Fibroblast of skin of scalp (primary cell): ENCODE measurements at regions not wholly inside any gene's neighbourhood (a gene's known extent, or its start where the extent isn't known, plus 50 kb on each side); places are given as distances from the start of the nearest gene placed in this dataset.
A peak's percentile ranks its signal among the peaks of the same experiment; 100 is the strongest.

Experiments used
- DNase-seq: peaks from one replicate; pipeline ENCODE4 v3.0.0-alpha.2; 2013

GRCh38 chr13:62321139-62321538, 905.5 kb upstream of the PCDH20 start:
- DNase-seq = no peak

DNA sequence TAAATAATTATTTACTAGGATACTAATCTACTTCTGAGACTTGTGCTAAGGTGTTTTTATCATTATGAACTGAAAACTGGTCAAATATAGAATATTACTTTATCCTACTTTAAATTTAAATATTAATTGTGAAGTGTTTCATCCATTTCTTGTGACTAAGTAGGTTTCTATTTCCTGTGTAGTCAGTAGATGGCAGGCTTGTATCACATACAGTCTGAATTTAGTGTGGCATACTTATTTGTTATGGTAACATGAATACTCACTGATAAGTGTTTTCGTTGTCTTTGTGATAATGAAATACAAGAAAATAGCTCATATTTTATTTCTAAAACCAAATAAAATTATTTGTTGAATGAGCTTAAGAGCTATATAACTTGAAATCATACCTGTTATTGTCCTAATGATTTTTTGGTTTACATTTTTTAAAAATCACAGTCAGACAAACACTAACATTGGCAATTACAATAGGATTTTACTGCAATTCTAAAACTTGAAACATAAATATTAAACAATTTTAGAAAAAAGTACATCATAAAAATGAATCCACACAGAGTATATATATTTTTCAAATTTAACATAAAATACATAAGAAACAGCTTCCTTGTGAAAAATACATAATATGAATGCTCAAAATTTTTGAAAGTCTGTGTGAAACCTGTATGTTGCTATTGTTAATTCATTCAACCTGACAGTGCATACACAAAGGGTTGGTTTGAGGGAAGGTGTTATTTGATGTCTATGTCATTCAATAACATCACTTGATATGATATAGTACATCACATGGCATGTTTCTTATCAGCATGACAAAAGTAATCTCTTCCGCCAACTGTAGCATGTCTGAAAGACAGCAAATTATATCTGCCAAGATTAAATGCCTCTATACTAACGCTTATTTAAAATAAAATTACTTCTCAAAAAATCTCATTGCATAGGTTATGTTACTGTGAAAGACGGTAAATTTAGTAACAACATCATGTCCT, 904.8 kb upstream of the PCDH20 start:
- DNase-seq = peak; percentile 43

- DNase-seq = no peak
These were observed 894.3 kb upstream of the PCDH20 start for GRCh38 chr13:62309904-62310303.

- DNase-seq = no peak
These were observed 890.1 kb upstream of the PCDH20 start for GRCh38 chr13:62305756-62306155.

DNA sequence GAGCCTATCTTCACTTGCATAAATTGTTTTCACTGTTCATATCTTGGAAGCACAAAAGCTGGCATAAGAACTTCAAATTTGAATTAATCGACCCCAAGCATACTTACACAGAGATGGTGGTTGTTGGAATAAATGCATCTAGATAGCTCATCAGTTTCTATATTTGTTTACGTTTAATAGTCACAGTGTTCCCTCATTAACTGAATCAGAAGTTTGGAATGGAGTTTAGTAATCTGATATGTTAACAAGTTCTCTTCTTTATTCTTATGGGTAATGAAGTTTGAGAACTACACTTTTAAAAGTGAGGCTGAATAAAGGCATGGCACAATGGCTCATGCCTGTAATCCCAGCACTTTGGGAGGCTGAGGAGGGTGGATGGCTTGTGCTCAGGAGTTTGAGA, 886.7 kb upstream of the PCDH20 start:
- no peak for DNase-seq

GRCh38 chr13:62299988-62300387, 884.3 kb upstream of the PCDH20 start:
- no peak for DNase-seq

DNA sequence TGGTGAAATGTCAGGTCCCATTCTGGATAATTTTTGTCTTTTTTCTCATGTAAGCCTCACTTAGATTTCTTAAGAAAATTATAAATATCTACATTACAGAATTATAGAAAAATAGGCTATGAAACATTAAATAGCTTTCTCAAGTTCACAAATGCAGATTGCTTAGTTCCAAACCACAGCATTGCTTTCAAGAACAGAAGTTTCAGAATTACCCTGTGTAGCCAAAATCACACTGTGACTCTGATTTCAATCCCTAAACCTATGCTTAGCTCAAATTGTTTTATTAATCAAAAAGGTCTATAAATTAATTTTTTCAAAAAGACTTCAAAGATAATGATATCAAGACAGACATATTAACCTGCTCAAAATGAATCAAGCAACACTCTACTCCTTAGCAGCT, 881.2 kb upstream of the PCDH20 start:
- no peak for DNase-seq

DNA sequence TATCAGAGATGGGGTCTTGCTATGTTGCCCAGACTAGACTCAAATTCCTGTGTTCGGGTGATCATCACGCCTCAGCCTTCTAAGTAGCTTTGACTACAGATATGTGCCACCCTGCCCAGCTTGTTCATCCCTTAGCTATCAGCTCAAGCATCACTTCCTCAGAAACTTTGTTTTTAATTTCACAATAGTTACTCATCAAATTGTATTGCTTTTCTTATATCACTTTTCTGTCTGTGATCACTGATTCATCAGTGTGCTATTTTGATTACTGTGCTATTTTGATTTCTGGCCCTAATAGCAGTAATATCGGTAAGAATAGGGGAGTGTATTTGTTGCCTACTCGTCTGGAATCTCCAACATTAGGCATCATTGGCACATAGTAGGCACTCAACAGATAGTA, 878.6 kb upstream of the PCDH20 start:
- peak; percentile 13 for DNase-seq

GRCh38 chr13:62292714-62293480, 877.2 kb upstream of the PCDH20 start:
- DNase-seq = no peak

GRCh38 chr13:62290542-62290941, 874.9 kb upstream of the PCDH20 start:
- DNase-seq = no peak

DNA sequence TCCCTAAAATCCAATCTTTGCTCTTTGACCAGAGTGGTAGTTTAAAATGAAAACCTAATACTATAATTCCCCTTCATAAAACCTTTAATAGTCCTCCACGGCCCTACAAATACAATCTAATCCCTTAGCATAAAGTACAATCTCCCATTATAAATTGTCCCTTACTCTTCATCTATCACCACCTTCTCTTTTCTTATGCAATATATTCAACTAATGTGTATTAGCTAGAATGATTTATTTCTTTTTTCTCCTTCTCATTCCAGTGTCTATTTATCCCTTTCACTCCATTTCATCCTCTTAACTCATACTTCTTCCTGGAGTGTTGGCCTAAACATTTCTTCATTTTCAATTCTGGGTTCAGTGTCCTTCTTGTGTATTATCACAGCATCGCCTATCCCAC, 872.1 kb upstream of the PCDH20 start:
- no peak for DNase-seq

DNA sequence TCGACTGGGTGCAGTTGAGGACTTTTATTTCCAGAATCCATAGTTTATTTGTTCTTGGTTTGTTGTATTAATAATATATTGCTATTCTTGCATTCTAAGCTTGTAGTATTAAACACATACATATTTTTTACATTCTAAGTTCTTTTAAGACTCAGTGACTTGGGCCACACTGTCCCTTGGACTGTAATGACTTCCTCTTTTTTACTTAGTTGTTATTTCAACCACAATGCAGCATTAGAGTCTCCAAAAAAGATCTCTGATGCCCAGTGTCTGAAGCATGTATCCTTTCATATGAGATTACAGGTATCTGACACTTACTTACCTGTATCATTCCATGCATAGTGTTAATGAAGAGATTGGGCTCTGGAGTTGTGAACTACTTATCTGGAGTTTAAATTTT, 864.9 kb upstream of the PCDH20 start:
- DNase-seq = no peak

DNA sequence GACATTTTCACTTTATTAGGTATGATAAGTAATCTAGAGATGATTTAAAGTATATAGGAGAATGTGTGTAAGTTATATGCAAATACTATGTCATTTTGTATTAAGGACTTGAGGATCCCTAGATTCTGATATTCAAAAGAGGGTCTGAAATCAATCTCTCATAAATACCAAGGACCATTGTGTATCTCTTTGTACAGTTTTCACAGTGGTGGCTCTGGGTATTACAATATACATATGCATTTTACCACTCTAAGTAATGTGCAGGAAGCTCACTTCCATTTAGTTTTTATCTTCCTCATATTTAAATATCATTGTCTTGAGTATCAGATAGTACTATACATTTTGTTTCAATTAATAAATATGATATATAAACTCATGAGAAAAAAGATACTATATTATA, 862.6 kb upstream of the PCDH20 start:
- no peak for DNase-seq

- no peak for DNase-seq
These were observed 836.1 kb upstream of the PCDH20 start for GRCh38 chr13:62251734-62252133.

DNA sequence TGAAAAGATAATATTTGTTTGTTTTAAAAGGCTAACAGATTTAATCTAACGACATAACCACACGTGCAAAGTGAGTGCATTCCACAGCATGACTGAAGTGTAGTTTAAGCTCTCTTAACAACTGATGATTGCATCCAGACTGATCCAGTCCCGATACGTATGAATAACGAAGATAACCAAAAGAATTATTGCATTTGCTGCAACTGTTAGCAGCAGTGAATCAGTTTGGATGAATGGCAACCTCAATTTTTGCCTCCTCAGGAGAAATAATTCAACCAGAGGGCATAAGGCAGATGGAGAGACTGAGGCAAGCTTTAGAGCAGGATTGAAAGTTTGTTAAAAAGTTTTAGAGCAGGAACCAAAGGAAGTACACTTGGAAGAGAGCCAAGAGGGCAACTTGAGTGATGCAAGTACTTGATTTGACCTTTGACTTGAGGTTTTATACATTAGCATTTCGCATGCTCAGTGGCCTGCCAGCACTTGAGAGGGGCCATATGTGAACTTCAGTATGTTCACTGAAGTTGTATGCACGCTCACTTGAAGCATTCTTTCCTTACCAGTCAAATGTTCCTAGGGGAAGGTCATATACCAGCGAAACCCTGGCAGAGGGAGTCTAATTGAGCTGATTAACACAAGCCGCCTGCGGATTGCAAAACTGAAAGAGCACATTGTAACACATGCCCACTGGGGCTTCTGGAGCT, 835.0 kb upstream of the PCDH20 start:
- DNase-seq = no peak

DNA sequence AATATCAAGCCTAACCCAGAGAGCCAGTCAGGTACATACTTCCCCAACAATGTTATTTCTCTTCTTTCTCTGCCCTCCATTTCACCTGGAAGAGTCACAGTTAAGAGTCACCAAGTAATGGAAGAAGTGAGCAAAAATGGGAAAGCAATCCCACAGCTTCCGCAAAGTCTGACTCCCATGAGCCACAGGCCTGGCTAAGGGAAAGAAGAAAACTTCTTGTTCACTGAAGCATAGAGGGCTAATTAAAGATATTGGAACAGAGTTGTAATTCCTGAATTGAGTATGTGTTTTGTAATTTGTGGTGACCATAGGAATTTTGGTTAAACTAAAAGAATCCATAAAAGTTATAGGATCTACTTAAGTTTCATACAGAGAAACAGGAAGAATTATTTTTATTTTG, 830.9 kb upstream of the PCDH20 start:
- no peak for DNase-seq

- DNase-seq = no peak
These were observed 827.5 kb upstream of the PCDH20 start for GRCh38 chr13:62243106-62243505.

- no peak for DNase-seq
These were observed 819.3 kb upstream of the PCDH20 start for GRCh38 chr13:62234780-62235440.

DNA sequence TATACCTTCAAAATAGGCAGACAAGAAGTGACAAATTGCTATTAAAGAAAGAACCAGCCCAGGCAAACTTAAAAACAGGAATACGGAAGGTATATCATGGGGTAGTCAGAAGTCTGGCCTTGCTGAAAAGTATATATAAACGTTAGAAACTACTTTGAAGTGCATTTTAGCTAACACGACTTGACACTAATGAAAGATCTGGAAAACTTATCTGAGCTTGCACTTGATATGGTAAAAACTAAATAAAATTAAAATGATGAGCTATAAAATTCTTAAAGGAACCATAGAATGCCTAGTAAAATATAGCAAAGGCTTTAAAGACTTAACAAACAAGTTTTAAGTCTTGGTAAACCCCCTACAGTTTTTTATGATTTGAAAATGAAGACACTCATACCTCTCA, 795.3 kb upstream of the PCDH20 start:
- DNase-seq = no peak

- no peak for DNase-seq
These were observed 793.9 kb upstream of the PCDH20 start for GRCh38 chr13:62209529-62209928.

DNA sequence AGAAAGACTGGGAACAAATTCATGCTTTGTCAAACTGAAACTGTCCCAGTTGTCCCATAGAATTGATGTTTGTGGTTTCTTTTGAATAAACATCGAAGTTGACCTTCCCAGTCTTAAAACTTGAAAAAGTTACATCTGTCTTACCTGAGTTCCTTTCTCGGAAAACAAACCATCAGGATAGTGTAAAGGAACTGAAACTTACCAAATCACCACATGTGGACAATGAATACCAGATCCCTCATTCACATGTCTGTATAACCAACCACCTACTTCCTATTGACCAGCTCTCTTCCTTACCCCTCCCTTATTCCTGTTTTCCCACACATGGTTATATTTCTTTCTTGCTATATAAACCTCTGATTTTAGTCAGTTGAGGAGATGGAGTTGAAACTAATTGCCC, 791.7 kb upstream of the PCDH20 start:
- no peak for DNase-seq

DNA sequence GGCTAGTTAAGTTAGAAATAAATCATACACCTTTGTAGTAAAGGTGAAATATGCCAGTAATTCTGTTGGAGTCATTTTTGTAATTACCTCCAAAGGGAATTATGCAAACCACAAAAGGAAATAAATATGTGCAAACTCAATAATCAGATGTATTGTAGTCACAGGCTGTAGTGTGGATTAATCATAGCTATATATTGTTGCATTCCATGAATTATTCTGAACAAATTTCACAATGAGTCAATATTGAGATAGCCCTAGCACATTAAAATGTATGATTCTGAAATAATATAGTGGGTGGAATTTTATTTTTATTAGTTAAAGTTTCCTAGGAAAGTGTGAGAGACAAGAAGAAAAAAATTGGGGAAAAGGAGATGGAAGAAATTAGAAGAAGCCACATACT, 790.5 kb upstream of the PCDH20 start:
- DNase-seq = no peak

DNA sequence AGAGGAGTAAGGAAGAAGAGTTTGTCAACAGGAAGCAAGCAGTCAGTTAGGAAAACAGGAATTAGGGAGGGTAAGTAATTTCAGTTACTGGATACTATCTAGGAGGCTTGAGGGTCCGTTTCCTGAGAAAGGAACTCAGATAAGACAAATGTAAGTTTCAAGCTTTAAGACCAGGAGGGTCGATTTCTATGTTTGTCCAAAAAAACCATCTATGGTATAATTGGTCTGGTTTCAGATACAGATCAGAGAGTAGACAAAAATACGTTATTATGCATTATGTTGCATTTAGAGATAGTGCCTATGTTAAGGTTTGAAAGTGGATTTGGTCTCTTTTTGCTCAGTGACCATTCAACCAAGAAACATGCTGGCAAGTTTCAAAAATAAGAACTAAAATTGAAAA, 789.6 kb upstream of the PCDH20 start:
- DNase-seq = no peak
